ENCODE measurements at regions not wholly inside any gene's neighbourhood (a gene's known extent, or its start where the extent isn't known, plus 50 kb on each side); places are given as distances from the start of the nearest gene placed in this dataset.

- TF ChIP-seq EZH2 (IDR thresholded peaks at IDR 0.05; ENCODE audit: insufficient read depth, poor library complexity, severe bottlenecking) (no peak), EZH2phosphoT487 (IDR thresholded peaks at IDR 0.05; ENCODE audit: insufficient read depth, low read depth) (no peak)
Measured at GRCh38 chr3:73697020-73697419, 72.3 kb upstream of the PDZRN3 start.

Measured in GM23248 (cell line).